ENCODE measurements at regions not wholly inside any gene's neighbourhood (a gene's known extent, or its start where the extent isn't known, plus 50 kb on each side); places are given as distances from the start of the nearest gene placed in this dataset.

GRCh38 chr1:41998250-41998649 lies 79.5 kb upstream of the HIVEP3 start:
- TF ChIP-seq CTCF (IDR thresholded peaks at IDR 0.05; ENCODE audit: low read depth, low read length, missing control alignments): no peak
- no peak for DNase-seq (ENCODE audit: low read depth)
- no peak overlapping the region for H3K4me3 ChIP-seq (ENCODE audit: low read depth, low read length)

DNA sequence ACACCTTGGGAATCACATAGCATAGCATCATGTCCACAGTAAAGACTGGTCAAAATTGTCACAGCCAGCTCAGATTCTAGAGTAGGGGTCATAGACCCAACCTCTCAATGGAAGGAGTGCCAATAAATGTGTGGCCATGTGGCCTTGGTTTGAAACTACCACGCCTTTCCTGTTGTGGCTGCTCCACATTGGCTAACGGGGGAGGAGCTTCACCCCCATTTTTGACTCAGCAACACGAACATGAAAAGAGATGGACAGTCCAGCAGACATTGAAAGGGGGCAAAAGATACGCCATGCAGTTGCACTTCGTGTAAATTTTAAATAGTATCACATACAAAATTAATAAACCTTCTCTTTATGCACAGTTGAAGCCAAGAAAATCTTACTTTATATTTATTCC lies 78.4 kb upstream of the HIVEP3 start:
- no peak overlapping the region for H3K4me3 ChIP-seq (ENCODE audit: low read depth, low read length)
- no peak for DNase-seq (ENCODE audit: low read depth)
- no peak for TF ChIP-seq CTCF (IDR thresholded peaks at IDR 0.05; ENCODE audit: low read depth, low read length, missing control alignments)

DNA sequence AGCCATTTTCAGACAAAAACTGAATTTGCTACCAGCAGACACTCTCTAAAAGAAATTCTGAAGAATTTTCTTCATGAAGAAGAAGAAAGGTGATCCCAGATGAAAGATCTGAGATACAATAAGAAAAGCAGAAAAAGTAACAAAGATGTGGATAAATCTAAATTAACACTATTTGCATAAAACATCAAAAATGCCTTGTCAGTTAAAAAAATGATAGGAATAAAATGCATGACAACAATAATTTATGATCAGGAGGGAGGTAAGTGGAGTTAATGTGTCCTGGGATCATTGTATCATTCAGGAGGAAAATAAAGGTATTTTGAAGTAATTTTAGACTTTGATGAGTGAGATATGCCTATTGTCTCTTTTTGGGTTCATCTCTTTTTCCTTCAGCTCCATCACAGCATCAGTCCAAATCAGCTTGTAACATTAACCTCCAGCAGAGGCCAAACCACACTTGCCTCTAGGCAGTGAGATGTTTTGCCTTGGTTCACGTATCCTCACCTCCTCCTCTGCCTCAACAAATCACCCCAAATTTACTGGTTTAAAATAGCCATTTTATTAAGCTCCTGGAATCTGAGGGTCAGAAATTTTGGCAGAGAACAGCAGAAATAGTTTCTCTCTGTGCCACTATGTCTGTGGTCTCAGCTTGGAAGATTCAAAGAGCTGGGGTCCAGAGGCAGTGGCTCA lies 76.9 kb upstream of the HIVEP3 start:
- no peak for DNase-seq (ENCODE audit: low read depth)
- no peak for TF ChIP-seq CTCF (IDR thresholded peaks at IDR 0.05; ENCODE audit: low read depth, low read length, missing control alignments)
- no peak overlapping the region for H3K4me3 ChIP-seq (ENCODE audit: low read depth, low read length)

- H3K4me3 ChIP-seq (ENCODE audit: low read depth, low read length): no peak overlapping the region
- TF ChIP-seq CTCF (IDR thresholded peaks at IDR 0.05; ENCODE audit: low read depth, low read length, missing control alignments): no peak
- no peak for DNase-seq (ENCODE audit: low read depth)
Measured at GRCh38 chr1:41994195-41994894, 75.6 kb upstream of the HIVEP3 start.

- DNase-seq (ENCODE audit: low read depth): no peak
- TF ChIP-seq CTCF (IDR thresholded peaks at IDR 0.05; ENCODE audit: low read depth, low read length, missing control alignments): no peak
- H3K4me3 ChIP-seq (ENCODE audit: low read depth, low read length): no peak overlapping the region
Measured at GRCh38 chr1:41983451-41983850, 64.7 kb upstream of the HIVEP3 start.

DNA sequence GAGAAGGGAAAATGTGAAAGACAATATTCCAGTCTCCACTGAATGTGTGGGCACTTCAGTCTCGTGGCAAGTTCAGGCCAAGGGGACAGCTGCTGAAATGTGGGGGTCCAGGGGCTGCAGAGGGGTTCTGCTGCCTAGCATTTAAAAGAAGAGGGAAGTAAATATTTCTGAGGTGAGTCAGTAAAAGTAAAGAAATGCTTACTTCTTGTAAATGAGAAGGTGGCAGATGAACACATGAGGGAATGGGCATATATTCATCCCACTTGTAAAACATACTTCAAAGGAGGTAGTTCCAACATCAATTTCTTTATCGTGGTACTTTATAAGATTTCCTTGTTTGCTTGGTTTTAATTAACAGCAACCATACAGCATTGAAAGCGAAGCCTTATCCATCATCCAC lies 63.1 kb upstream of the HIVEP3 start:
- TF ChIP-seq CTCF (IDR thresholded peaks at IDR 0.05; ENCODE audit: low read depth, low read length, missing control alignments): no peak
- H3K4me3 ChIP-seq (ENCODE audit: low read depth, low read length): no peak overlapping the region
- no peak for DNase-seq (ENCODE audit: low read depth)

Measured in GM12864 (cell line).